Type B pancreatic cell (in vitro differentiated cells): ENCODE measurements at regions not wholly inside any gene's neighbourhood (a gene's known extent, or its start where the extent isn't known, plus 50 kb on each side); places are given as distances from the start of the nearest gene placed in this dataset.
A peak's percentile ranks its signal among the peaks of the same experiment; 100 is the strongest.

Experiments used
- DNase-seq: peaks from one replicate; pipeline ENCODE4 v3.0.0; 2021; ENCODE audit warnings: mixed read lengths; ENCODE audit not compliant: unreplicated experiment; ENCODE audit errors: extremely low spot score
- H3K27ac Mint-ChIP-seq: 2 replicates; pipeline ENCODE4 v1.8.0; 2021; ENCODE audit warnings: mild to moderate bottlenecking, mixed read lengths
- H3K27me3 Mint-ChIP-seq: 2 replicates; pipeline ENCODE4 v1.8.0; 2021; ENCODE audit warnings: mixed read lengths
- H3K36me3 Mint-ChIP-seq: 2 replicates; pipeline ENCODE4 v1.8.0; 2021; ENCODE audit warnings: mixed read lengths
- H3K4me1 Mint-ChIP-seq: one replicate; pipeline ENCODE4 v1.8.0; 2021; ENCODE audit warnings: mixed read lengths; ENCODE audit not compliant: unreplicated experiment
- H3K4me3 Mint-ChIP-seq: 2 replicates; pipeline ENCODE4 v1.8.0; 2021; ENCODE audit warnings: mild to moderate bottlenecking, mixed read lengths
- H3K9me3 Mint-ChIP-seq: 2 replicates; pipeline ENCODE4 v1.8.0; 2021; ENCODE audit warnings: mixed read lengths
- CTCF ChIP-seq: fragments of 200-600 bp; sonication (generic); conservative IDR thresholded peaks from 2 replicates; pipeline ENCODE4 v1.5.0; 2021; ENCODE audit warnings: antibody characterized with exemption, mild to moderate bottlenecking

- Mint-ChIP-seq H3K9me3 (no peaks in the 10 kb centered on the region), H3K4me1 (no peaks in the 10 kb centered on the region), H3K27ac (no peak overlapping the region)
Observed at GRCh38 chr4:163419074-163419473, 54.5 kb downstream of the TKTL2 start.

GRCh38 chr4:163415668-163416067 lies 57.9 kb downstream of the TKTL2 start:
- no peak for DNase-seq
- H3K27ac Mint-ChIP-seq = no peak overlapping the region
- no peaks in the 10 kb centered on the region for H3K27me3 Mint-ChIP-seq
- no peaks in the 10 kb centered on the region for H3K4me1 Mint-ChIP-seq
- H3K4me3 Mint-ChIP-seq = no peak overlapping the region
- no peak for TF ChIP-seq CTCF
- H3K9me3 Mint-ChIP-seq = peaks cover 4% of the 10 kb centered on the region
- no peaks in the 10 kb centered on the region for H3K36me3 Mint-ChIP-seq

More at GRCh38 chr4:163419074-163419473, 54.5 kb downstream of the TKTL2 start:
- TF ChIP-seq CTCF = no peak
- DNase-seq = no peak
- Mint-ChIP-seq H3K27me3 (no peaks in the 10 kb centered on the region), H3K36me3 (no peaks in the 10 kb centered on the region), H3K4me3 (no peak overlapping the region)

- Mint-ChIP-seq H3K9me3 (peaks cover 4% of the 10 kb centered on the region), H3K4me3 (no peak overlapping the region), H3K27ac (no peak overlapping the region), H3K27me3 (no peaks in the 10 kb centered on the region), H3K36me3 (no peaks in the 10 kb centered on the region), H3K4me1 (no peaks in the 10 kb centered on the region)
- DNase-seq = no peak
- TF ChIP-seq CTCF = no peak
Observed at GRCh38 chr4:163414275-163414674, 59.3 kb downstream of the TKTL2 start.

GRCh38 chr4:163404580-163404979 lies 60.9 kb downstream of the NPY5R start:
- H3K36me3 Mint-ChIP-seq = no peaks in the 10 kb centered on the region
- no peaks in the 10 kb centered on the region for H3K4me1 Mint-ChIP-seq
- no peak for DNase-seq
- peak overlapping the region; percentile 75 for H3K4me3 Mint-ChIP-seq
- no peak for TF ChIP-seq CTCF
- no peaks in the 10 kb centered on the region for H3K27me3 Mint-ChIP-seq
- H3K9me3 Mint-ChIP-seq = no peaks in the 10 kb centered on the region
- H3K27ac Mint-ChIP-seq = peak overlapping the region; percentile 5

GRCh38 chr4:163404080-163404479 lies 60.4 kb downstream of the NPY5R start:
- H3K4me1 Mint-ChIP-seq = no peaks in the 10 kb centered on the region
- H3K4me3 Mint-ChIP-seq = peak overlapping the region; percentile 75
- TF ChIP-seq CTCF = no peak
- no peaks in the 10 kb centered on the region for H3K27me3 Mint-ChIP-seq
- no peak overlapping the region for H3K27ac Mint-ChIP-seq
- H3K9me3 Mint-ChIP-seq = no peaks in the 10 kb centered on the region
- DNase-seq = no peak
- no peaks in the 10 kb centered on the region for H3K36me3 Mint-ChIP-seq
